ENCODE measurements at regions not wholly inside any gene's neighbourhood (a gene's known extent, or its start where the extent isn't known, plus 50 kb on each side); places are given as distances from the start of the nearest gene placed in this dataset.

- no peaks in the 10 kb centered on the region for H3K9me3 ChIP-seq (ENCODE audit: low read length)
- H3K36me3 ChIP-seq (ENCODE audit: insufficient read depth, low read length), result no peaks in the 10 kb centered on the region
- H3K27ac ChIP-seq (ENCODE audit: low read depth, low read length), result no peak overlapping the region
- H3K4me3 ChIP-seq (ENCODE audit: low read depth in 1 of 2, low read length in 2 of 2), result no peak overlapping the region
- H3K9ac ChIP-seq (ENCODE audit: low read length), result no peak overlapping the region
- H3K27me3 ChIP-seq (ENCODE audit: control insufficient read depth in 1 of 2, insufficient read depth in 2 of 2, low read length in 2 of 2), result no peaks in the 10 kb centered on the region
- H3K4me1 ChIP-seq (ENCODE audit: insufficient read depth, low read length), result no peaks in the 10 kb centered on the region
These were observed 373.1 kb downstream of the LRIG3 start for GRCh38 chr12:58547217-58547616.

- no peaks in the 10 kb centered on the region for H3K9me3 ChIP-seq (ENCODE audit: low read length)
- H3K9ac ChIP-seq (ENCODE audit: low read length), result no peak overlapping the region
- H3K27ac ChIP-seq (ENCODE audit: low read depth, low read length), result no peak overlapping the region
- no peaks in the 10 kb centered on the region for H3K4me1 ChIP-seq (ENCODE audit: insufficient read depth, low read length)
- H3K4me3 ChIP-seq (ENCODE audit: low read depth in 1 of 2, low read length in 2 of 2), result no peak overlapping the region
- no peaks in the 10 kb centered on the region for H3K36me3 ChIP-seq (ENCODE audit: insufficient read depth, low read length)
- no peaks in the 10 kb centered on the region for H3K27me3 ChIP-seq (ENCODE audit: control insufficient read depth in 1 of 2, insufficient read depth in 2 of 2, low read length in 2 of 2)
These were observed 371.5 kb downstream of the LRIG3 start for GRCh38 chr12:58548801-58549200.

- Histone ChIP-seq H3K27ac (ENCODE audit: low read depth, low read length) (no peak overlapping the region), H3K9me3 (ENCODE audit: low read length) (no peaks in the 10 kb centered on the region), H3K4me1 (ENCODE audit: insufficient read depth, low read length) (no peaks in the 10 kb centered on the region), H3K27me3 (ENCODE audit: control insufficient read depth in 1 of 2, insufficient read depth in 2 of 2, low read length in 2 of 2) (no peaks in the 10 kb centered on the region), H3K4me3 (ENCODE audit: low read depth in 1 of 2, low read length in 2 of 2) (no peak overlapping the region), H3K9ac (ENCODE audit: low read length) (no peak overlapping the region), H3K36me3 (ENCODE audit: insufficient read depth, low read length) (no peaks in the 10 kb centered on the region)
These were observed 365.7 kb downstream of the LRIG3 start for GRCh38 chr12:58554522-58555157.

- no peaks in the 10 kb centered on the region for H3K27me3 ChIP-seq (ENCODE audit: control insufficient read depth in 1 of 2, insufficient read depth in 2 of 2, low read length in 2 of 2)
- H3K4me1 ChIP-seq (ENCODE audit: insufficient read depth, low read length), result no peaks in the 10 kb centered on the region
- no peak overlapping the region for H3K4me3 ChIP-seq (ENCODE audit: low read depth in 1 of 2, low read length in 2 of 2)
- H3K9ac ChIP-seq (ENCODE audit: low read length), result no peak overlapping the region
- no peaks in the 10 kb centered on the region for H3K36me3 ChIP-seq (ENCODE audit: insufficient read depth, low read length)
- no peak overlapping the region for H3K27ac ChIP-seq (ENCODE audit: low read depth, low read length)
- H3K9me3 ChIP-seq (ENCODE audit: low read length), result no peaks in the 10 kb centered on the region
These were observed 363.1 kb downstream of the LRIG3 start for GRCh38 chr12:58557171-58557570.

- Histone ChIP-seq H3K9me3 (ENCODE audit: low read length) (no peaks in the 10 kb centered on the region), H3K9ac (ENCODE audit: low read length) (no peak overlapping the region), H3K4me3 (ENCODE audit: low read depth in 1 of 2, low read length in 2 of 2) (no peak overlapping the region), H3K27me3 (ENCODE audit: control insufficient read depth in 1 of 2, insufficient read depth in 2 of 2, low read length in 2 of 2) (no peaks in the 10 kb centered on the region), H3K4me1 (ENCODE audit: insufficient read depth, low read length) (no peaks in the 10 kb centered on the region), H3K36me3 (ENCODE audit: insufficient read depth, low read length) (no peaks in the 10 kb centered on the region), H3K27ac (ENCODE audit: low read depth, low read length) (no peak overlapping the region)
These were observed 362.6 kb downstream of the LRIG3 start for GRCh38 chr12:58557661-58558060.

- no peak overlapping the region for H3K27ac ChIP-seq (ENCODE audit: low read depth, low read length)
- H3K9me3 ChIP-seq (ENCODE audit: low read length), result no peaks in the 10 kb centered on the region
- no peak overlapping the region for H3K9ac ChIP-seq (ENCODE audit: low read length)
- no peak overlapping the region for H3K4me3 ChIP-seq (ENCODE audit: low read depth in 1 of 2, low read length in 2 of 2)
- H3K27me3 ChIP-seq (ENCODE audit: control insufficient read depth in 1 of 2, insufficient read depth in 2 of 2, low read length in 2 of 2), result no peaks in the 10 kb centered on the region
- no peaks in the 10 kb centered on the region for H3K36me3 ChIP-seq (ENCODE audit: insufficient read depth, low read length)
- no peaks in the 10 kb centered on the region for H3K4me1 ChIP-seq (ENCODE audit: insufficient read depth, low read length)
These were observed 356.7 kb downstream of the LRIG3 start for GRCh38 chr12:58563621-58564020.

- Histone ChIP-seq H3K27me3 (ENCODE audit: control insufficient read depth in 1 of 2, insufficient read depth in 2 of 2, low read length in 2 of 2) (no peaks in the 10 kb centered on the region), H3K9ac (ENCODE audit: low read length) (no peak overlapping the region), H3K4me3 (ENCODE audit: low read depth in 1 of 2, low read length in 2 of 2) (no peak overlapping the region), H3K27ac (ENCODE audit: low read depth, low read length) (no peak overlapping the region), H3K36me3 (ENCODE audit: insufficient read depth, low read length) (no peaks in the 10 kb centered on the region), H3K9me3 (ENCODE audit: low read length) (no peaks in the 10 kb centered on the region), H3K4me1 (ENCODE audit: insufficient read depth, low read length) (no peaks in the 10 kb centered on the region)
These were observed 355.6 kb downstream of the LRIG3 start for GRCh38 chr12:58564721-58565120.

- Histone ChIP-seq H3K9ac (ENCODE audit: low read length) (no peak overlapping the region), H3K36me3 (ENCODE audit: insufficient read depth, low read length) (no peaks in the 10 kb centered on the region), H3K4me1 (ENCODE audit: insufficient read depth, low read length) (no peaks in the 10 kb centered on the region), H3K27me3 (ENCODE audit: control insufficient read depth in 1 of 2, insufficient read depth in 2 of 2, low read length in 2 of 2) (no peaks in the 10 kb centered on the region), H3K27ac (ENCODE audit: low read depth, low read length) (no peak overlapping the region), H3K4me3 (ENCODE audit: low read depth in 1 of 2, low read length in 2 of 2) (no peak overlapping the region), H3K9me3 (ENCODE audit: low read length) (no peaks in the 10 kb centered on the region)
These were observed 353.7 kb downstream of the LRIG3 start for GRCh38 chr12:58566599-58566998.

- H3K9me3 ChIP-seq (ENCODE audit: low read length), result no peaks in the 10 kb centered on the region
- H3K9ac ChIP-seq (ENCODE audit: low read length), result no peak overlapping the region
- H3K4me3 ChIP-seq (ENCODE audit: low read depth in 1 of 2, low read length in 2 of 2), result no peak overlapping the region
These were observed 353.1 kb downstream of the LRIG3 start for GRCh38 chr12:58567189-58567588.

GRCh38 chr12:58570411-58570810, 349.9 kb downstream of the LRIG3 start:
- Histone ChIP-seq H3K27ac (ENCODE audit: low read depth, low read length) (no peak overlapping the region), H3K27me3 (ENCODE audit: control insufficient read depth in 1 of 2, insufficient read depth in 2 of 2, low read length in 2 of 2) (no peaks in the 10 kb centered on the region), H3K9ac (ENCODE audit: low read length) (no peak overlapping the region), H3K36me3 (ENCODE audit: insufficient read depth, low read length) (no peaks in the 10 kb centered on the region), H3K4me3 (ENCODE audit: low read depth in 1 of 2, low read length in 2 of 2) (no peak overlapping the region), H3K4me1 (ENCODE audit: insufficient read depth, low read length) (no peaks in the 10 kb centered on the region), H3K9me3 (ENCODE audit: low read length) (no peaks in the 10 kb centered on the region)

More at GRCh38 chr12:58567189-58567588, 353.1 kb downstream of the LRIG3 start:
- H3K4me1 ChIP-seq (ENCODE audit: insufficient read depth, low read length), result no peaks in the 10 kb centered on the region
- no peak overlapping the region for H3K27ac ChIP-seq (ENCODE audit: low read depth, low read length)
- H3K36me3 ChIP-seq (ENCODE audit: insufficient read depth, low read length), result no peaks in the 10 kb centered on the region
- no peaks in the 10 kb centered on the region for H3K27me3 ChIP-seq (ENCODE audit: control insufficient read depth in 1 of 2, insufficient read depth in 2 of 2, low read length in 2 of 2)

- Histone ChIP-seq H3K27me3 (ENCODE audit: control insufficient read depth in 1 of 2, insufficient read depth in 2 of 2, low read length in 2 of 2) (no peaks in the 10 kb centered on the region), H3K9me3 (ENCODE audit: low read length) (no peaks in the 10 kb centered on the region), H3K27ac (ENCODE audit: low read depth, low read length) (no peak overlapping the region), H3K9ac (ENCODE audit: low read length) (no peak overlapping the region), H3K36me3 (ENCODE audit: insufficient read depth, low read length) (no peaks in the 10 kb centered on the region), H3K4me1 (ENCODE audit: insufficient read depth, low read length) (peaks cover 6% of the 10 kb centered on the region), H3K4me3 (ENCODE audit: low read depth in 1 of 2, low read length in 2 of 2) (no peak overlapping the region)
These were observed 345.0 kb downstream of the LRIG3 start for GRCh38 chr12:58575256-58575655.

- Histone ChIP-seq H3K9me3 (ENCODE audit: low read length) (no peaks in the 10 kb centered on the region), H3K36me3 (ENCODE audit: insufficient read depth, low read length) (no peaks in the 10 kb centered on the region), H3K9ac (ENCODE audit: low read length) (no peak overlapping the region), H3K27me3 (ENCODE audit: control insufficient read depth in 1 of 2, insufficient read depth in 2 of 2, low read length in 2 of 2) (no peaks in the 10 kb centered on the region), H3K4me1 (ENCODE audit: insufficient read depth, low read length) (peaks cover 6% of the 10 kb centered on the region), H3K27ac (ENCODE audit: low read depth, low read length) (peak overlapping the region; percentile 42), H3K4me3 (ENCODE audit: low read depth in 1 of 2, low read length in 2 of 2) (no peak overlapping the region)
These were observed 344.2 kb downstream of the LRIG3 start for GRCh38 chr12:58576081-58576480.
